Loucy (cell line): ENCODE measurements at regions not wholly inside any gene's neighbourhood (a gene's known extent, or its start where the extent isn't known, plus 50 kb on each side); places are given as distances from the start of the nearest gene placed in this dataset.

Experiments
- H2AFZ ChIP-seq: fragments of 200-600 bp; sonication (generic); 2 replicates; pipeline ENCODE4 v1.6.0; 2016; ENCODE audit warnings: antibody characterized with exemption, mild to moderate bottlenecking, low read length, moderate library complexity
- H3F3A ChIP-seq: fragments of 200-600 bp; 2 replicates; pipeline ENCODE4 v1.6.0; 2016; ENCODE audit warnings: antibody characterized with exemption, low read depth, mild to moderate bottlenecking
- H3K27me3 ChIP-seq: fragments of 200-600 bp; sonication (generic); 2 replicates; pipeline ENCODE4 v1.6.1; 2014; ENCODE audit warnings: low read length, mild to moderate bottlenecking; ENCODE audit not compliant: insufficient read depth, poor library complexity, severe bottlenecking
- H3K36me3 ChIP-seq: fragments of 200-600 bp; sonication (generic); 2 replicates; pipeline ENCODE4 v1.6.1; 2016; ENCODE audit warnings: low read length; ENCODE audit not compliant: insufficient read depth
- H3K4me1 ChIP-seq: fragments of 200-600 bp; sonication (generic); 2 replicates; pipeline ENCODE4 v1.5.1; 2014; ENCODE audit warnings: low read length, mild to moderate bottlenecking; ENCODE audit not compliant: insufficient read depth, poor library complexity, severe bottlenecking
- H3K4me2 ChIP-seq: fragments of 200-600 bp; sonication (generic); 2 replicates; pipeline ENCODE4 v1.6.0; 2014; ENCODE audit warnings: antibody characterized with exemption, low read length, low read depth, mild to moderate bottlenecking; ENCODE audit not compliant: poor library complexity, severe bottlenecking
- H3K4me3 ChIP-seq: fragments of 200-600 bp; sonication (generic); 2 replicates; pipeline ENCODE4 v1.5.1; 2014; ENCODE audit warnings: low read length, mild to moderate bottlenecking, mixed read lengths; ENCODE audit not compliant: poor library complexity, severe bottlenecking
- H3K79me2 ChIP-seq: fragments of 200-600 bp; sonication (generic); 2 replicates; pipeline ENCODE4 v1.6.1; 2014; ENCODE audit warnings: low read length; ENCODE audit not compliant: insufficient read depth
- H3K9ac ChIP-seq: fragments of 200-600 bp; sonication (generic); 2 replicates; pipeline ENCODE4 v1.6.0; 2014; ENCODE audit warnings: mild to moderate bottlenecking, low read depth, low read length, moderate library complexity; ENCODE audit not compliant: poor library complexity, severe bottlenecking
- H3K9me2 ChIP-seq: fragments of 200-600 bp; sonication (generic); replicated peaks from 2 replicates; pipeline ENCODE4 v1.6.1; 2016; ENCODE audit warnings: low read depth, low read length, mixed read lengths
- H3K9me3 ChIP-seq: fragments of 200-600 bp; sonication (generic); 2 replicates; pipeline ENCODE4 v1.6.1; 2014; ENCODE audit warnings: mild to moderate bottlenecking, antibody characterized with exemption, low read length, low read depth; ENCODE audit not compliant: insufficient read depth
- H4K20me1 ChIP-seq: fragments of 200-600 bp; sonication (generic); 2 replicates; pipeline ENCODE4 v1.6.0; 2014; ENCODE audit warnings: antibody characterized with exemption, low read length, mild to moderate bottlenecking; ENCODE audit not compliant: insufficient read depth, poor library complexity, severe bottlenecking
- CTCF ChIP-seq: fragments of 200-600 bp; sonication (generic); conservative IDR thresholded peaks from 2 replicates; pipeline ENCODE4 v1.5.1; 2014; ENCODE audit warnings: mild to moderate bottlenecking, antibody characterized with exemption, low read length
- EZH2phosphoT487 ChIP-seq: fragments of 200-600 bp; IDR thresholded peaks from 2 replicates; pipeline ENCODE4 v1.6.1; 2018; ENCODE audit warnings: antibody characterized with exemption, mild to moderate bottlenecking, moderate library complexity, borderline replicate concordance

- Histone ChIP-seq H3K9me2 (no peaks in the 10 kb centered on the region), H3K9ac (no peak overlapping the region)
Observed at GRCh38 chr18:76136701-76137100, 358.3 kb downstream of the ZNF516 start.

GRCh38 chr18:76134628-76135027, 360.4 kb downstream of the ZNF516 start:
- Histone ChIP-seq H3K4me2 (no peak overlapping the region), H3K4me1 (peaks cover 3% of the 10 kb centered on the region), H3K9ac (no peak overlapping the region), H3K9me2 (no peaks in the 10 kb centered on the region), H2AFZ (no peak overlapping the region), H3K79me2 (no peaks in the 10 kb centered on the region), H3K4me3 (no peak overlapping the region), H3F3A (no peaks in the 10 kb centered on the region), H3K9me3 (no peaks in the 10 kb centered on the region), H3K36me3 (no peaks in the 10 kb centered on the region), H3K27me3 (no peaks in the 10 kb centered on the region), H4K20me1 (no peaks in the 10 kb centered on the region)
- TF ChIP-seq EZH2phosphoT487: no peak
- TF ChIP-seq CTCF: no peak

More at GRCh38 chr18:76136701-76137100, 358.3 kb downstream of the ZNF516 start:
- Histone ChIP-seq H4K20me1 (no peaks in the 10 kb centered on the region), H3K4me1 (peaks cover 3% of the 10 kb centered on the region), H3K9me3 (no peaks in the 10 kb centered on the region), H2AFZ (no peak overlapping the region), H3K27me3 (no peaks in the 10 kb centered on the region), H3K4me2 (no peak overlapping the region), H3K4me3 (no peak overlapping the region), H3F3A (no peaks in the 10 kb centered on the region), H3K36me3 (no peaks in the 10 kb centered on the region), H3K79me2 (no peaks in the 10 kb centered on the region)
- no peak for TF ChIP-seq EZH2phosphoT487
- no peak for TF ChIP-seq CTCF

- no peaks in the 10 kb centered on the region for H3K27me3 ChIP-seq
- H4K20me1 ChIP-seq: no peaks in the 10 kb centered on the region
- H2AFZ ChIP-seq: no peak overlapping the region
- H3K4me1 ChIP-seq: peaks cover 3% of the 10 kb centered on the region
- no peak overlapping the region for H3K9ac ChIP-seq
- H3K4me3 ChIP-seq: no peak overlapping the region
- no peaks in the 10 kb centered on the region for H3K9me3 ChIP-seq
- H3K36me3 ChIP-seq: no peaks in the 10 kb centered on the region
- no peak overlapping the region for H3K4me2 ChIP-seq
- no peaks in the 10 kb centered on the region for H3K79me2 ChIP-seq
- no peaks in the 10 kb centered on the region for H3K9me2 ChIP-seq
- H3F3A ChIP-seq: no peaks in the 10 kb centered on the region
- TF ChIP-seq EZH2phosphoT487 (no peak), CTCF (no peak)
Observed at GRCh38 chr18:76133873-76134272, 361.2 kb downstream of the ZNF516 start.
